Keratinocyte (primary cell): ENCODE measurements at regions not wholly inside any gene's neighbourhood (a gene's known extent, or its start where the extent isn't known, plus 50 kb on each side); places are given as distances from the start of the nearest gene placed in this dataset.

Experiments
- CTCF ChIP-seq, 3 experiments: IDR thresholded peaks in 1 of 3; conservative IDR thresholded peaks in 1 of 3; optimal IDR thresholded peaks in 1 of 3; 2 replicates in 2 of 3; 3 replicates in 1 of 3; pipeline versions ENCODE3 to v1.5.1; 2011; ENCODE audit warnings: low read length in 3 of 3, mild to moderate bottlenecking in 3 of 3, moderate library complexity in 2 of 3, control low read depth in 1 of 3, inconsistent platforms in 1 of 3; ENCODE audit not compliant: insufficient read depth in 2 of 3; ENCODE audit errors: extremely low read depth in 1 of 3
- EZH2 ChIP-seq: IDR thresholded peaks from one replicate; pipeline ENCODE4 v1.6.1; 2012; ENCODE audit warnings: inconsistent platforms, mild to moderate bottlenecking, low read length, moderate library complexity

DNA sequence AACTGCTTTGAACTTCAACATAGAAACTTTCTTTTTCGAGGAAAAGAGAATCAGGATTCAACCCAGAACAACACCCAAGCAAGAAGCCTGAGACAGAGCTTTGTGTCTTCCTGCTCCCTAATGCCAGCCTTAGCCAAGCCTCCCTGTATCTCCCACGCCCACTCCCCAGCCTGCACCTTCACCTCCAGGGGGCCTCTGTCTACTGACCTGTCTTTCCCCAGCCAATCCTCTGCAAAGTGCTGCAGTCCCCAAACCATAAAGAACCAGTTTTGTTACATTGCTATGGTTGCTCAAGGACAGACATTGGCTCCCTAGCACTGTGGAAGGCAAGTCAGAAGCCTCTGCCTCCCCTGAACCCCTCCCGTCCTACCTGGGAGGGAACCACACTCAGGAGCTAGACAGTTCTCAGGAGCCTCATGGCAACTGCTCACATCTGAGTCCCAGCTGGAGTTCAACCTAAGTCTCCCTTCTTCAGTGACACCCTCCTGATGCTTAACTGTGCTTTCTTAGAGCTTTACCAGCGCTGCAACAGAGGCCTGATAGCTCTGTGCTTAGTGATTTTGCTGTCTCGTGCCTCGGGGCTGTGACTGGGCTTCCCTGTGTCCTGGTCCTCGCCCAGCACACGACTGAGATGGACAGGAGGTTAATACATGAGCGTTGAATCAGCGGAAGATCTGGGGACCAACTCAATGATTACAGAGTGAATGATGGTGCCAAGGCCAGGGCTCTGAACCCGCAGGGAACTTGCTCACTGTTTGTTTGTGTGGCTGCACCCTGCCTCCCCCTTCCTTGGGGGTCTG is 101.5 kb upstream of the DUSP22 start:
- TF ChIP-seq CTCF (optimal IDR thresholded peaks at IDR 0.05 in 1 of 3, IDR thresholded peaks at IDR 0.05 in 1 of 3, conservative IDR thresholded peaks at IDR 0.05 in 1 of 3; ENCODE audit: extremely low read depth in 1 of 3, insufficient read depth in 2 of 3, low read length in 3 of 3) (peak in 2 of 3 experiments; percentile 29 to 43), EZH2 (no peak)
